ENCODE measurements at regions not wholly inside any gene's neighbourhood (a gene's known extent, or its start where the extent isn't known, plus 50 kb on each side); places are given as distances from the start of the nearest gene placed in this dataset.
"Not testable (repeated sequence)": the region's sequence is repeated elsewhere in the genome, so short reads cannot be mapped to it uniquely, and the experiment has no call there.

DNA sequence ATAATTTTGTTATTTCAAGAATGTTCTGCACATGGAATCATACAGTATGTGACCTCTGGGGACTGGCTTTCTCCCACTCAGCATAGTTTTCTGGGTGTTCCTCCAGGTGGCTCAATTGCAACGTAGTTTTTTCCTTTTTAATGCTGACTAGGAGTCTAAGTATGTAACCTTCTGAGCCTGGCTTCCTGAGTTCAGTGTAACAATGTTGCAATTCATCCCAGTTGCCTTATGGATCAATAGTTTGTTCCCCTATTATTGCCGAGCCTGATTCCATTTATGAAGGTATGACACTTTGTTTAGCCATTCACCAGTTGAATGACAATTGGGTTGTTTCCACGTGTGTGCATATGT lies 128.3 kb downstream of the CRYBB2 start:
- Histone ChIP-seq H3K27me3 (ENCODE audit: control insufficient read depth in 4 of 4, insufficient read depth in 4 of 4, low read length in 3 of 4) (no peaks in the 10 kb centered on the region), H3K36me3 (ENCODE audit: control insufficient read depth in 4 of 4, insufficient read depth in 3 of 4, low read depth in 1 of 4, low read length in 3 of 4) (peaks cover 9 to 29% (median 17%) of the 10 kb centered on the region in 4 donors), H3K9me3 (ENCODE audit: control insufficient read depth in 4 of 4, low read length in 3 of 4) (no peaks in the 10 kb centered on the region), H3K27ac (ENCODE audit: low read depth in 1 of 2, low read length in 2 of 2) (no peak overlapping the region), H3K4me1 (ENCODE audit: control insufficient read depth in 4 of 4, insufficient read depth in 4 of 4, low read length in 3 of 4) (no peaks in the 10 kb centered on the region), H3K4me3 (ENCODE audit: low read depth in 1 of 3, low read length in 3 of 3) (no peak overlapping the region), H3K9ac (ENCODE audit: low read depth in 1 of 2, low read length in 2 of 2) (no peak overlapping the region)
- TF ChIP-seq RAD21 (IDR thresholded peaks at IDR 0.05) (peak in 1 of 2 donors; percentile 16), HNF4A (conservative IDR thresholded peaks at IDR 0.05) (peak; percentile 25 to 34), FOXA1 (IDR thresholded peaks at IDR 0.05) (no peak), RXRA (IDR thresholded peaks at IDR 0.05) (peak; percentile 18 to 33), EGR1 (IDR thresholded peaks at IDR 0.05; ENCODE audit: low read depth in 2 of 2) (no peak)
- TF ChIP-seq, protein P1, sequence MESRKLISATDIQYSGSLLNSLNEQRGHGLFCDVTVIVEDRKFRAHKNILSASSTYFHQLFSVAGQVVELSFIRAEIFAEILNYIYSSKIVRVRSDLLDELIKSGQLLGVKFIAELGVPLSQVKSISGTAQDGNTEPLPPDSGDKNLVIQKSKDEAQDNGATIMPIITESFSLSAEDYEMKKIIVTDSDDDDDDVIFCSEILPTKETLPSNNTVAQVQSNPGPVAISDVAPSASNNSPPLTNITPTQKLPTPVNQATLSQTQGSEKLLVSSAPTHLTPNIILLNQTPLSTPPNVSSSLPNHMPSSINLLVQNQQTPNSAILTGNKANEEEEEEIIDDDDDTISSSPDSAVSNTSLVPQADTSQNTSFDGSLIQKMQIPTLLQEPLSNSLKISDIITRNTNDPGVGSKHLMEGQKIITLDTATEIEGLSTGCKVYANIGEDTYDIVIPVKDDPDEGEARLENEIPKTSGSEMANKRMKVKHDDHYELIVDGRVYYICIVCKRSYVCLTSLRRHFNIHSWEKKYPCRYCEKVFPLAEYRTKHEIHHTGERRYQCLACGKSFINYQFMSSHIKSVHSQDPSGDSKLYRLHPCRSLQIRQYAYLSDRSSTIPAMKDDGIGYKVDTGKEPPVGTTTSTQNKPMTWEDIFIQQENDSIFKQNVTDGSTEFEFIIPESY (IDR thresholded peaks at IDR 0.05) = no peak
- 51% methylated on average over 3 of the region's 3 CpGs for WGBS
- DNase-seq (ENCODE audit: low spot score) = no peak

DNA sequence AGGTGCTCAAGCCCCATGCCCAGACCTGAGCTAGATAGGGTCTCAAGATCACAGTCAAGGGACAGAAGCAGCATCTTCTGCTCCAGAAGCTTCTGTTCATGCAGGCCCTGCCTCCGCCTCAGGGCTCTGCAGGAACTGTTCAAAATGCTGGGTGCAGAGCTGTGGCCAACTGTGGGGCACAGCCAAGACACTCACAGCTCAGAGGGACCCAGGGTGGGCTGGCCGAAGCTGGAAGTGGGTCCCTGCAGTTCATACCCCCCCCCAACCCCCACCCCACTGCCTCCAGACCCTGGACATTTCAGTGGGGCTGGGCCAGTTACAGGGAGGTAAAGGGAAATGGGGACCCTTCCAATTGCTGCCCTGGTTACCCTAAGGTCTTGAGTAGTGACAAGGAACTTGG lies 129.0 kb downstream of the CRYBB2 start:
- 98% methylated on average over 2 of the region's 2 CpGs for WGBS
- Histone ChIP-seq H3K4me1 (ENCODE audit: control insufficient read depth in 4 of 4, insufficient read depth in 4 of 4, low read length in 3 of 4) (no peaks in the 10 kb centered on the region), H3K9ac (ENCODE audit: low read depth in 1 of 2, low read length in 2 of 2) (no peak overlapping the region), H3K4me3 (ENCODE audit: low read depth in 1 of 3, low read length in 3 of 3) (no peak overlapping the region), H3K36me3 (ENCODE audit: control insufficient read depth in 4 of 4, insufficient read depth in 3 of 4, low read depth in 1 of 4, low read length in 3 of 4) (peaks cover 10 to 29% (median 18%) of the 10 kb centered on the region in 4 donors), H3K27ac (ENCODE audit: low read depth in 1 of 2, low read length in 2 of 2) (no peak overlapping the region), H3K9me3 (ENCODE audit: control insufficient read depth in 4 of 4, low read length in 3 of 4) (no peaks in the 10 kb centered on the region), H3K27me3 (ENCODE audit: control insufficient read depth in 4 of 4, insufficient read depth in 4 of 4, low read length in 3 of 4) (no peaks in the 10 kb centered on the region)
- TF ChIP-seq JUND (IDR thresholded peaks at IDR 0.05) (no peak), NR2F2 (IDR thresholded peaks at IDR 0.05) (no peak), GABPA (IDR thresholded peaks at IDR 0.05 in 1 of 2, conservative IDR thresholded peaks at IDR 0.05 in 1 of 2) (no peak), RAD21 (IDR thresholded peaks at IDR 0.05) (no peak), HNF4G (IDR thresholded peaks at IDR 0.05) (no peak), FOXA2 (IDR thresholded peaks at IDR 0.05) (no peak), HNF4A (conservative IDR thresholded peaks at IDR 0.05) (no peak), EGR1 (IDR thresholded peaks at IDR 0.05; ENCODE audit: low read depth in 2 of 2) (no peak), RXRA (IDR thresholded peaks at IDR 0.05) (no peak), TAF1 (conservative IDR thresholded peaks at IDR 0.05) (no peak), SP1 (IDR thresholded peaks at IDR 0.05) (no peak), CTCF (IDR thresholded peaks at IDR 0.05; ENCODE audit: low read depth, low read length, missing input control) (no peak), YY1 (IDR thresholded peaks at IDR 0.05) (no peak)
- TF ChIP-seq, protein P1 (IDR thresholded peaks at IDR 0.05) = no peak
- TF ChIP-seq, protein P2, sequence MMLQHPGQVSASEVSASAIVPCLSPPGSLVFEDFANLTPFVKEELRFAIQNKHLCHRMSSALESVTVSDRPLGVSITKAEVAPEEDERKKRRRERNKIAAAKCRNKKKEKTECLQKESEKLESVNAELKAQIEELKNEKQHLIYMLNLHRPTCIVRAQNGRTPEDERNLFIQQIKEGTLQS (IDR thresholded peaks at IDR 0.05) = no peak
- TF ChIP-seq, protein P3, sequence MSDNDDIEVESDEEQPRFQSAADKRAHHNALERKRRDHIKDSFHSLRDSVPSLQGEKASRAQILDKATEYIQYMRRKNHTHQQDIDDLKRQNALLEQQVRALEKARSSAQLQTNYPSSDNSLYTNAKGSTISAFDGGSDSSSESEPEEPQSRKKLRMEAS (IDR thresholded peaks at IDR 0.05) = no peak
- peak; percentile 33 for DNase-seq (ENCODE audit: low spot score)

DNA sequence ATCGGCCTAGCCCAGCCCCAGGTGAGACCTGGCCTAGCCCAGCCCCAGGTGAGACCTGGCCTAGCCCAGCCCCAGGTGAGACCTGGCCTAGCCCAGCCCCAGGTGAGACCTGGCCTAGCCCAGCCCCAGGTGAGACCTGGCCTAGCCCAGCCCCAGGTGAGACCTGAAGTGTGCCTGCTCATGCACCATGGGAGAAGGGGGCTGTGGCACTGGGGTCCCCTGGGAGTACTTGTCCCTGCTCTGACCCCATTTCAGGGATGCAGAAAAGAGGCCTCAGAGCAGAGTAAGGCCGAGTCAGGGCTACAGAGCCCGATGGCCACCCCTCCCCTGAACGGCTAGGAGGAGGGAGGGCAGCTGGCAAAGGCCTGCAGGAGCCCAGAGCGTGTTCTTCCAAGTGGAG lies 129.6 kb downstream of the CRYBB2 start:
- not testable (repeated sequence) for H3K27ac ChIP-seq (ENCODE audit: low read depth in 1 of 2, low read length in 2 of 2); H3K27me3 ChIP-seq (ENCODE audit: control insufficient read depth in 4 of 4, insufficient read depth in 4 of 4, low read length in 3 of 4); H3K4me3 ChIP-seq (ENCODE audit: low read depth in 1 of 3, low read length in 3 of 3); DNase-seq (ENCODE audit: low spot score); H3K4me1 ChIP-seq (ENCODE audit: control insufficient read depth in 4 of 4, insufficient read depth in 4 of 4, low read length in 3 of 4); H3K9me3 ChIP-seq (ENCODE audit: control insufficient read depth in 4 of 4, low read length in 3 of 4); H3K9ac ChIP-seq (ENCODE audit: low read depth in 1 of 2, low read length in 2 of 2)
- WGBS = 99% methylated on average over 5 of the region's 5 CpGs
- peaks cover 12 to 32% (median 23%) of the 10 kb centered on the region in 4 donors for H3K36me3 ChIP-seq (ENCODE audit: control insufficient read depth in 4 of 4, insufficient read depth in 3 of 4, low read depth in 1 of 4, low read length in 3 of 4)
